H9 (cell line): ENCODE measurements at regions not wholly inside any gene's neighbourhood (a gene's known extent, or its start where the extent isn't known, plus 50 kb on each side); places are given as distances from the start of the nearest gene placed in this dataset.

Experiments
- DNase-seq: peaks from one replicate; pipeline ENCODE4 v3.0.0-alpha.2; 2017
- H2AFZ ChIP-seq: one replicate; pipeline ENCODE4 v1.6.1; 2013; ENCODE audit warnings: mild to moderate bottlenecking, low read length, control low read depth, moderate library complexity
- H2AK5ac ChIP-seq: 2 replicates; pipeline ENCODE4 v1.6.1; 2013; ENCODE audit warnings: low read length, control low read depth, mixed read lengths; ENCODE audit not compliant: insufficient read length
- H2BK120ac ChIP-seq: one replicate; pipeline ENCODE4 v1.6.1; 2013; ENCODE audit warnings: low read depth, mild to moderate bottlenecking, low read length, control low read depth, inconsistent platforms; ENCODE audit not compliant: poor library complexity, severe bottlenecking
- H2BK12ac ChIP-seq: 2 replicates; pipeline ENCODE4 v1.6.1; 2013; ENCODE audit warnings: low read length, control low read depth, mixed read lengths, low read depth; ENCODE audit not compliant: insufficient read length
- H2BK15ac ChIP-seq: 2 replicates; pipeline ENCODE4 v1.6.1; 2013; ENCODE audit warnings: low read depth, low read length, control low read depth
- H2BK20ac ChIP-seq: one replicate; pipeline ENCODE4 v1.6.1; 2013; ENCODE audit warnings: low read depth, mild to moderate bottlenecking, low read length, control low read depth, inconsistent platforms; ENCODE audit not compliant: poor library complexity, severe bottlenecking
- H2BK5ac ChIP-seq: 2 replicates; pipeline ENCODE4 v1.6.1; 2013; ENCODE audit warnings: low read length, control low read depth, mixed read lengths; ENCODE audit not compliant: insufficient read length
- H3K14ac ChIP-seq: 2 replicates; pipeline ENCODE4 v1.6.1; 2013; ENCODE audit warnings: low read length, control low read depth; ENCODE audit not compliant: insufficient read depth
- H3K18ac ChIP-seq: 2 replicates; pipeline ENCODE4 v1.6.1; 2013; ENCODE audit warnings: low read depth, mild to moderate bottlenecking, mixed read lengths, low read length, control low read depth; ENCODE audit not compliant: insufficient read length
- H3K23ac ChIP-seq: 2 replicates; pipeline ENCODE4 v1.6.1; 2013; ENCODE audit warnings: low read length, control low read depth, mixed read lengths, low read depth; ENCODE audit not compliant: insufficient read length
- H3K23me2 ChIP-seq: 2 replicates; pipeline ENCODE4 v1.6.1; 2013; ENCODE audit warnings: low read depth, mild to moderate bottlenecking, mixed read lengths, low read length, control low read depth; ENCODE audit not compliant: insufficient read length, poor library complexity, severe bottlenecking
- H3K27ac ChIP-seq: 2 replicates; pipeline ENCODE4 v1.5.1; 2013; ENCODE audit warnings: low read length, control low read depth, mixed read lengths, low read depth; ENCODE audit not compliant: insufficient read length
- H3K27me3 ChIP-seq: 2 replicates; pipeline ENCODE4 v1.6.1; 2013; ENCODE audit warnings: low read length, control low read depth, inconsistent platforms; ENCODE audit not compliant: insufficient read depth
- H3K4ac ChIP-seq: 2 replicates; pipeline ENCODE4 v1.6.1; 2013; ENCODE audit warnings: low read depth, mild to moderate bottlenecking, control low read depth, inconsistent platforms, low read length, moderate library complexity
- H3K4me1 ChIP-seq: 2 replicates; pipeline ENCODE4 v1.6.1; 2013; ENCODE audit warnings: low read length, control low read depth, inconsistent platforms; ENCODE audit not compliant: insufficient read depth
- H3K4me2 ChIP-seq: 2 replicates; pipeline ENCODE4 v1.6.1; 2013; ENCODE audit warnings: low read length, control low read depth, mixed read lengths; ENCODE audit not compliant: insufficient read length, insufficient read depth
- H3K56ac ChIP-seq: 2 replicates; pipeline ENCODE4 v1.6.1; 2013; ENCODE audit warnings: low read depth, mild to moderate bottlenecking, mixed read lengths, low read length, control low read depth; ENCODE audit not compliant: insufficient read length
- H3K79me1 ChIP-seq: 2 replicates; pipeline ENCODE4 v1.6.1; 2013; ENCODE audit warnings: low read depth, mild to moderate bottlenecking, moderate library complexity, low read length, control low read depth, inconsistent platforms; ENCODE audit not compliant: insufficient read depth, poor library complexity, severe bottlenecking
- H3K79me2 ChIP-seq: 2 replicates; pipeline ENCODE4 v1.6.1; 2013; ENCODE audit warnings: low read length, control low read depth, inconsistent platforms; ENCODE audit not compliant: insufficient read depth
- H3K9ac ChIP-seq: 2 replicates; pipeline ENCODE4 v1.6.1; 2013; ENCODE audit warnings: low read length, control low read depth, mixed read lengths; ENCODE audit not compliant: insufficient read length; ENCODE audit errors: extremely low read depth
- H3K9me3 ChIP-seq: one replicate; pipeline ENCODE4 v1.6.1; 2013; ENCODE audit warnings: low read depth, low read length, inconsistent platforms; ENCODE audit not compliant: control insufficient read depth
- H3T11ph ChIP-seq: one replicate; pipeline ENCODE4 v1.6.1; 2013; ENCODE audit warnings: mild to moderate bottlenecking, low read length, control low read depth, inconsistent platforms
- H4K20me1 ChIP-seq: one replicate; pipeline ENCODE4 v1.6.1; 2013; ENCODE audit not compliant: control insufficient read depth, insufficient read length, insufficient read depth
- H4K5ac ChIP-seq: 2 replicates; pipeline ENCODE4 v1.6.1; 2013; ENCODE audit warnings: low read depth, mild to moderate bottlenecking, mixed read lengths, low read length, control low read depth; ENCODE audit not compliant: insufficient read length
- H4K8ac ChIP-seq: replicated peaks from 2 replicates; pipeline ENCODE4 v1.6.1; 2013; ENCODE audit warnings: low read length, control low read depth, mixed read lengths, low read depth; ENCODE audit not compliant: insufficient read length
- H4K91ac ChIP-seq: 2 replicates; pipeline ENCODE4 v1.6.1; 2013; ENCODE audit warnings: low read depth, mild to moderate bottlenecking, moderate library complexity, mixed read lengths, low read length, control low read depth; ENCODE audit not compliant: insufficient read length
- H3K27ac Mint-ChIP-seq, 3 experiments: 2 replicates in 2 of 3; 3 replicates in 1 of 3; pipeline ENCODE4 v1.8.0; 2020 to 2021; ENCODE audit warnings: mixed read lengths in 3 of 3, mild to moderate bottlenecking in 1 of 3, moderate library complexity in 1 of 3
- H3K27me3 Mint-ChIP-seq: 2 replicates; pipeline ENCODE4 v1.8.0; 2021; ENCODE audit warnings: low read depth, mild to moderate bottlenecking, moderate library complexity, mixed read lengths
- H3K36me3 Mint-ChIP-seq, 3 experiments: 2 replicates in 2 of 3; 3 replicates in 1 of 3; pipeline ENCODE4 v1.8.0; 2020 to 2021; ENCODE audit warnings: low read depth in 3 of 3, mixed read lengths in 3 of 3; ENCODE audit not compliant: insufficient read depth in 1 of 3
- H3K4me1 Mint-ChIP-seq, 2 experiments: 2 replicates each; pipeline ENCODE4 v1.8.0; 2020; ENCODE audit warnings: mixed read lengths in 2 of 2
- H3K4me3 Mint-ChIP-seq, 2 experiments: 2 replicates in 1 of 2; 3 replicates in 1 of 2; pipeline ENCODE4 v1.8.0; 2020 to 2021; ENCODE audit warnings: mild to moderate bottlenecking in 2 of 2, mixed read lengths in 2 of 2, moderate library complexity in 1 of 2
- H3K9me3 Mint-ChIP-seq, 2 experiments: 2 replicates in 1 of 2; 3 replicates in 1 of 2; pipeline ENCODE4 v1.8.0; 2020; ENCODE audit warnings: mild to moderate bottlenecking in 2 of 2, mixed read lengths in 2 of 2, moderate library complexity in 1 of 2
- WGBS: extraction: QIAGEN DNeasy Blood & Tissue Kit; methylation state at CpG from one replicate; pipeline ENCODE4 v1.1.7; 2013; ENCODE audit warnings: missing lambda C conversion rate, low lambda C conversion rate, mixed read lengths; ENCODE audit not compliant: insufficient read length; ENCODE audit errors: extremely low coverage; 5-methylcytosine and 5-hydroxymethylcytosine counted together
- TF ChIP-seq, protein P1 (sequence below): fragments of 200-600 bp; sonication (generic); conservative IDR thresholded peaks from 3 replicates; pipeline ENCODE4 v1.8.0; 2021; ENCODE audit warnings: antibody characterized with exemption, mild to moderate bottlenecking

DNA sequence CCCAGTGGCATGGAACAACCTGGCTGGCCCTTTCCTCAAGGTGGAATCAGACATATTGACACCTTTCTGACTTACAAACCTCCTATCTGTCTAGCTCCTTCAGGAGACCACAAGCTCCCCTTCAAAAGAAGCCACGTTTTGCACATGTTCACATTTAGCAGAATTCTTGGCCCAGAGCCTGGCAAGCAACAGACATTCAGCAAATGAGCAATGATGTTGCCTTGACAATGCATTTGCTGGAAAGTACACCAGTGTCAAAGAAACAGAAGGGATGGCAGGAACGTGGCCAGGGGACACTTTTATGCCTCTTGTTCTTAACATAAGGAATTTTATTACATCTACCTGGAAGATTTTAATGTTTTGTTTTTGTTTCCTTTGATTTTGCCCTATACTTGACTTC lies 85.5 kb upstream of the FGF14 start:
- H3K4ac ChIP-seq = no peak overlapping the region
- no peaks in the 10 kb centered on the region for H3K9me3 ChIP-seq
- TF ChIP-seq, protein P1, sequence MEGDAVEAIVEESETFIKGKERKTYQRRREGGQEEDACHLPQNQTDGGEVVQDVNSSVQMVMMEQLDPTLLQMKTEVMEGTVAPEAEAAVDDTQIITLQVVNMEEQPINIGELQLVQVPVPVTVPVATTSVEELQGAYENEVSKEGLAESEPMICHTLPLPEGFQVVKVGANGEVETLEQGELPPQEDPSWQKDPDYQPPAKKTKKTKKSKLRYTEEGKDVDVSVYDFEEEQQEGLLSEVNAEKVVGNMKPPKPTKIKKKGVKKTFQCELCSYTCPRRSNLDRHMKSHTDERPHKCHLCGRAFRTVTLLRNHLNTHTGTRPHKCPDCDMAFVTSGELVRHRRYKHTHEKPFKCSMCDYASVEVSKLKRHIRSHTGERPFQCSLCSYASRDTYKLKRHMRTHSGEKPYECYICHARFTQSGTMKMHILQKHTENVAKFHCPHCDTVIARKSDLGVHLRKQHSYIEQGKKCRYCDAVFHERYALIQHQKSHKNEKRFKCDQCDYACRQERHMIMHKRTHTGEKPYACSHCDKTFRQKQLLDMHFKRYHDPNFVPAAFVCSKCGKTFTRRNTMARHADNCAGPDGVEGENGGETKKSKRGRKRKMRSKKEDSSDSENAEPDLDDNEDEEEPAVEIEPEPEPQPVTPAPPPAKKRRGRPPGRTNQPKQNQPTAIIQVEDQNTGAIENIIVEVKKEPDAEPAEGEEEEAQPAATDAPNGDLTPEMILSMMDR = no peak
- no peaks in the 10 kb centered on the region for H3K79me2 ChIP-seq
- no peak overlapping the region for H2BK12ac ChIP-seq
- H3K23ac ChIP-seq = no peak overlapping the region
- no CpG with 5 or more reads among the region's 2 CpGs for WGBS
- H3K4me1 Mint-ChIP-seq = peaks cover 0 to under 1% of the 10 kb centered on the region in 2 experiments; a peak in 1 of 4 replicates
- H2BK120ac ChIP-seq = no peak overlapping the region
- H3K9ac ChIP-seq = no peak overlapping the region
- no peak overlapping the region for H2AFZ ChIP-seq
- no peaks in the 10 kb centered on the region for H4K20me1 ChIP-seq
- H2BK15ac ChIP-seq = no peak overlapping the region
- H3K36me3 Mint-ChIP-seq = no peaks in the 10 kb centered on the region; a peak in 1 of 7 replicates
- H3K4me2 ChIP-seq = no peak overlapping the region
- no peak overlapping the region for H3K27ac Mint-ChIP-seq
- H4K91ac ChIP-seq = no peak overlapping the region
- no peak overlapping the region for H2AK5ac ChIP-seq
- no peaks in the 10 kb centered on the region for H3K27me3 ChIP-seq
- no peaks in the 10 kb centered on the region for H3K27me3 Mint-ChIP-seq
- H3K4me1 ChIP-seq = no peaks in the 10 kb centered on the region
- no peak overlapping the region for H2BK20ac ChIP-seq
- no peak overlapping the region for H3K18ac ChIP-seq
- no peak overlapping the region for H3T11ph ChIP-seq
- H3K79me1 ChIP-seq = no peaks in the 10 kb centered on the region
- no peak overlapping the region for H4K8ac ChIP-seq
- H2BK5ac ChIP-seq = no peak overlapping the region
- no peak overlapping the region for H3K27ac ChIP-seq
- H3K9me3 Mint-ChIP-seq = no peaks in the 10 kb centered on the region
- no peaks in the 10 kb centered on the region for H3K23me2 ChIP-seq
- DNase-seq = no peak
- no peak overlapping the region for H3K14ac ChIP-seq
- H3K56ac ChIP-seq = no peak overlapping the region
- no peak overlapping the region for H3K4me3 Mint-ChIP-seq
- H4K5ac ChIP-seq = no peak overlapping the region
